HG02763 (cell line): ENCODE measurements at regions not wholly inside any gene's neighbourhood (a gene's known extent, or its start where the extent isn't known, plus 50 kb on each side); places are given as distances from the start of the nearest gene placed in this dataset.

ENCODE experiments used
- ATAC-seq: cut with Tn5 transposase; IDR thresholded peaks from one replicate; pipeline ENCODE4 v1.9.1; 2021; ENCODE audit warnings: mild to moderate bottlenecking, moderate library complexity; ENCODE audit not compliant: unreplicated experiment

DNA sequence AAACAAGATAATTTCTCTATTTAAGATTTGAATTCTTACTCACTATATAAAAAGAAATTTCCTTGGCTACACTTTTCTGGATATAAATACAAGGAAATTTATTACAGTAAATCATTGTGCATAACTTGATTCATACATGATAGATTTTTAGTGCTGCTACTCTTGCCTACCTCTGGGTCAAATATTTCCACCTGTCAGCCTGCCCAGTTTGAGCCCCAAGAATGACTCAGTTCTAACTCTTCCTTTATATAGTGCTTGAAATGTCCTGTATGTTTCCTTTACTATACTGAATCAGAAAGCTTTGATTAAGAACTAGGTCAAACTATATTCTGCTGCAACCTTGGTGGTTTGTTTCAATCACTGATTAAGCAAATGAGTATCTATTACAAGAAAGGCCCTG lies 147.4 kb upstream of the FTMT start:
- no peak for ATAC-seq

DNA sequence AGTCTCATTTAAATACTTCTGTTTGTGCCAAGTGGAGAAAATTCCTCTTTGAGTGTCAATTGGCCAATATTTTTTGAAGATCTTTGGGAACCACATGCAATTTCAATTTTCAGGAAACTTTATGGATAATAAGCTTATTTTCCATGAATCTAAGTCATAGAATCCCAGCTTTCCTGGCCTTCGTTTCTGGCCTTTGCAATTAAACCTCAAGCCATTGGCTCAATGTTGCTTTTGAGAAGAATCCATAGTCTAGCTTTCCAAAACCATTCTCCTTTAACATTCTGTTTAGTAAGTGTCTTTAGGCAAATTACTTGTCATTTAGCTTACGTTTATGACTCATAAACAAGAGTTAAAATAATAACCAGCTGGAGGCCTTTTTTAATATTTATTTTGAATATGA lies 145.0 kb upstream of the FTMT start:
- no peak for ATAC-seq

DNA sequence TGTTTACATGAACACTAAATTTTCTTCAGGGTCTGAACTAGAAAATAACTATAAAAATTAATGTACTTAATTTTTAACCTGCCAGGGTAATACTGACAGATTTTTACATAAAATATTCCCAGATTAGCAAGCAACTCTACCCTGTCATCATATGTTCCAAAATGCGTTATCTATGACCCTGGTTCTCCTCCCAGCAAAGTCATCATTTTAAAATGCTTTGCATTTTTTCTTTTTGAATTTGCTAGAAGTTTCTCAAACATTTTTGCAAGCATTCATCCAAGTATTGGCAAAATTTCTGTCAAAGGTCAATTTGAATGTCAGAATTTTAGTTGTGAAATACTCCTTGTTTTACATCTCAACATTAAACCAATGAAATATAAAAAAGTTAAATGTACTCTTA lies 144.5 kb upstream of the FTMT start:
- ATAC-seq, result no peak

DNA sequence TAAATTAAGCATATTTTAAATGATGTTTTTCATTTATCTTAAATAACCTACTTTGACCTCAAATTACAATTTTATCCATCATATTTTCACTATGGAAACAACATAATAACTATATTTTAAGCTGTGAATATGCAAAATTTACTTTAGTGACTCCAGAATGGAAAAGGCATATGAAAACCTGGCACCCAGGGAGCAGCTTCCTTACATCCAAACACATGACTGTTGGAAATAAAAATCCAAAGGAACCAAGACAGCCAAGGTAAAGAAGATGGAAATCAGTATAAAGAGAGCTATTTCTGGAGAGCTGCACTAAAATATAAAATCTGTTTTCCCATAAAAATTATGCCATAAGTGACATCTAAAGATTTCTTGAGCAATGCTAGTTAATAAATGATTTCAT lies 140.3 kb upstream of the FTMT start:
- no peak for ATAC-seq

DNA sequence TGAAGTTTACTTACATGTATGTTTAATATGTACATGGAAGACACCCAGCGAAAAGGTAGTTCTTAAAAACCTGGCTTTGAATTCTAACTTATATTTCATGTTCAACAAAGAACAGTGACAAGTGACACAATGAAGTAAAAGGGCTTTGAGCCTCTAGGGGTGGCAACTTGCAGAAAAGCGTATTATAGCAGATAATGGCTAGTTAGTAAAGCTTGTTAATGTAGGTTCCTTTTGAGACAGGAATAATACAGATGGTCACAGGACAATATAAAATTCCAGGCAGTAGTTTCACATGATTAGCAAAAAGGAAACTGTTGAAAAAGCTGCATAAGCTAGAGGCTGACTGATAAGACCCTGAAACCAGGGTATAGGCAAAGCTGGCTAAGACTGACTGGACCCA lies 132.4 kb upstream of the FTMT start:
- ATAC-seq, result no peak

DNA sequence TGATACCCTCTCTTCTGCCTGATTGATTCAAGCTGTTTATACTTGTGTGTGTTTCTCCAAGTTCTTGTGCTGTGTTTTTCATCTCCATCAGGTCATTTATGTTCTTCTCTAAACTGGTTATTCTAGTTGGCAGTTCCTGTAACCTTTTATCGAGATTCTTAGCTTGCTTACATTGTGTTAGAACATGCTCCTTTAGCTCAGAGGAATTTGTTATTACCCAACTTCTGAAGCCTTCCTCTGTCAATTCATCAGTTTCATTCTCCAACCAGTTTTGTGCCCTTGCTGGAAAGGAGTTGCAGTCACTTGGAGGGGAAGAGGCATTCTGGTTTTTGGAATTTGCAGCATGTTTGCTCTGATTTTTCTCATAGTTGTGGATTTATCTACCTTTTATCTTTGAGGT lies 126.2 kb upstream of the FTMT start:
- no peak for ATAC-seq

DNA sequence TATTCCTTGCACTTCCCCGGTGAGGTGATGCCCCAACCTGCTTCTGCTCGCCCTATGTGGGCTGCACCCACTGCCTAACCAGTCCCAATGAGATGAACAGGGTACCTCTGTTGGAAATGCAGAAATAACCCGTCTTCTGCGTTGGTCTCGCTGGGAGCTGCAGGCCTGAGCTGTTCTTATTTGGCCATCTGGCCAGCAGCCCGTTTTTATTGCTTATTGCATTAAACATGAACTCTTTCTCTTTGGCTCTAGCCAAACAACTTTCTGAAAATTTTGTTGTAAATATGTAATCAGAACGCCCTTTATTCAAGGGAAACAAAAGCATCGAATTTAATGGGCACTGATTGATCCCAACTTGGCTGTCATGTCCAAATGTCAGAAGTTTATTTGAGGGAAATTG lies 124.7 kb upstream of the FTMT start:
- no peak for ATAC-seq

DNA sequence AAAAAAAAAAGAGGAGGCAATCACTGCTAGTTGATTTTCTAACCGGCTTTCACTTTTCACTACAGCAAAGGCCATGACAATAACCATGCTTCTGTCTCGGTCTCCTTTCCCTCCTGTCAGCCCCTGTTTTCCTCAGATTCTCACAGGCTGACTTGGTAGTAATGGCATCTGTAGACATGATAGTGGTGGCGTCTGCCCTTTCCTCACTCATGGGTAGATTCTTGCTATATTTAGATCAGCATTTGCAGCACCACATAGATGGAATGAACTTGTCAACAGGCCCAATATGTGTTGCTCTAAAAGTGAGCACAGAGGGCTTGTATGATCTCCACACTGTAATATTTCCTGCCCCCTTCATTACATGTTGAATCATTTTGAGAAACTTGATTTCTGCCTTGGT lies 120.3 kb upstream of the FTMT start:
- no peak for ATAC-seq

DNA sequence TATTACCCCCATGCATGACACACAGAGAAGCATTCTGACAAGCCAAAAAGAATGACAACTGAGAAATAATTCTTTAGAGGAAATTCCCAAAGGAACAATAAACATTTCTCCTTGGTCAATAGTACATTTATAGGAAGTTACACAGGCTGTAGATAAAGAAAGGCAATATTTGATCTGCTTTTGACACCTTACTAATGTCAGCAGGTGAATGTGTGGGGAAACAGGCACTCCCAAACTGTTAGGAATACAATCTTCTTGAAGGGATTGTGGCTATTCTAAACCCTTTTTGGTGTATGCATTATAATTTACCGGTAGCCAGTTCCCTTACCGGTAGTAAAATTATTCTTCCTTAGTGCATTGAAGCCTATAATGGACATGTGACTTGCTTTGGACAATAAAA lies 116.1 kb upstream of the FTMT start:
- no peak for ATAC-seq

DNA sequence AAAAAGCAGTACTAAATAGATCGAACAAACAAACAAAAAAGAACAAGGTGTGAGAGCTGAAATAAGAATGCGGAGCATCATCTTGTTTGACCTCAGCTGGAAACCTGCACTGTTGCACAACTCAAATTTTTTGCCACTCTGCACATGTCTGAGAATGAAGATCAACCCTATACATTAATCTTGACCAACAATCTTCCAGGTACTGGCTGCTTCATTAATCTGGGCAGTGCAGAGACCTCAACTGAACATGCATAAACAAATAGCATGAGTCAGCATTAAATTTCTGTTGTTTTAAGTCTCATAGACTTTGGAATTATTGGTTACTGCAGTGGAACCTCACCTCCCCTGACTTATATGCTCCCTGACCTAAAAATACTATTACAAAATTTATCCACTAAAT lies 114.6 kb upstream of the FTMT start:
- no peak for ATAC-seq

DNA sequence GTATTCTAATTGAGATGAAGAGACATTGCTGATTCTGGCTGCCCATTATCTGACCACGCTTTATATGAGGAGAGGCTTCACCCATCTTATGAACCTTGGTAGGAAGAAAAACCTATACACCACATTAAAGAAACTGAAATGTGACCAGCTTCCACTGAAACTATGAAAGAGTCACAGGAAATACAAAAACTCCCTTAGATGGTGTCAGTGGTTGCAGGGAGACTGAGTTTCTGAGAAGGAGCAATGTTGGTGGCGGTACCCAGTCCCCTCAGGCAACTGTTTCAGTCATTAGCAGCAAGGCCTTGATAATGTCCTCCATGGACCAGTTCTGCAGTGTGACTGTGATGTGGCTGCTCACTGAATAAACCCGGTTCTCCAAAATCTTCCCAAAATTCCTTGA lies 110.5 kb upstream of the FTMT start:
- no peak for ATAC-seq

DNA sequence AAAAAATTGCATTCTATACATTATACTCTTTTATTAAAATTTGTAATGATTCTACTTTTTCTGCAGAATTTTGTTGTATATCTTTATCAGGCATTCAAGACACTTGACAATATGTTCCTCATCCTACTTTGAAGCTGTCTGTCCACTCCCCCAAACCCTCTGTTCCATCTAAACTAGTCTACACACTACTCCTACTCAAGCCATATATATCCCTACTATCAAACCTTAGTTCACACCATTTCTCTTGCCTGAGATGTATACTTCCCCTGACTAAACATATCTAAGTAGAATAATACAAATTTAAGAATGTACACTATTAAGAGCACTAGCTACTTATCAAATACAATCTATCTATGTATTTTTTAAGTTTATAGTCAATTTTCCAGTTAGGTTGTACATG lies 107.1 kb upstream of the FTMT start:
- ATAC-seq, result no peak

DNA sequence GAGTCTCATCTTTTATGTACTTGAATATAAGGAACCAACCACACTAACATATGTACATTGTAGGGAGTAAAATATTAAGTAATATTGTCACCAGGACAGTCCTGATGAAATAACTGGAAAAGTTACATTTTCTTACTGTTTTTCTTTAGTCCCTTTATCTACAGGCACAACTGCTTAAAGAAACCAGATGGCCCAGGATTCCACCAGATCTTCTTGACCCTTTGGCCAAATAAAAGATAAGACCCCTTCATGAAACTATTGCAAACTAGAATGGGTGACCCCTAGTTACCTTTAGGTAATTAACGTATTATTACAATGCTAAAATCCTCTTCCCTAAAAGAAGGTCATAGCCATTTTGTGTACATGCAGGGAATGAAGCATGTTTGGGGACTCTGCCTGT lies 106.3 kb upstream of the FTMT start:
- no peak for ATAC-seq

DNA sequence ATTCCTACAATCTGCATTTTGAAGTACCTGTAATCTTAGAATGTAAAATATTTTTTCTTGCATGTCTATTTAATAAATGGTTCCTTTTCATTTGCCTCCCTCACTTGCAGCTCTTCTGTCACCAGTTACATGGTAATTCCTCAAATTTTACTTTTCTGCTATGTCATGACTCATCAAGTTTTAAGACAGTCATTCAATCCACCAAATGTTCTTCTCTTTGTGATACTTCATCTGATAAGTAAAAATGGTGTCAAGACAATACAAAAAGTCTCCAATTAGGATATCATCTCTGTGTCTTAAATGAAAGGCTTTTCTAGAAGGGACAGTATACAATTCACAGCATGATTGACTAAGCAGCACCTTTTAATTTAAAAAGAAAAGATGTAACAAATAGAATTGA lies 104.9 kb upstream of the FTMT start:
- no peak for ATAC-seq

DNA sequence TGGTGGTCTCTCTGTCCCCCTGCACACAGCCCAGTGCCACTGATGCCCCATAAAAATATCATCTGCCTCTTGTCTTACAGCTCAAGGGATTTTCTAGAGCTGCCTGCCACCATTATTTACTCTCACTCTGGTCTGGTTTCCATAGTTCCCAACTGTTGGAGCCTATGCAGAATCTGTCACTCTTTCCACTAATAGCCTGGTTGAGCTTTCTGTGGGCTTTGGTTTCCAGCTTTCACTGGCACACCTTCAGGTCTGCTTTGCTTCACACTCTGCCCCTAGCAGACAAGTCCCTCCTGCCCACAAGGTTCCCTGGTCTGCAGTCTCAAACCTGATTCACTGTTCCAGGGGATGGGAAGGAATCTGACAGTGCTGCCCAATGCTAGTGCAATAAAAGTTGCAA lies 103.0 kb upstream of the FTMT start:
- ATAC-seq, result no peak

DNA sequence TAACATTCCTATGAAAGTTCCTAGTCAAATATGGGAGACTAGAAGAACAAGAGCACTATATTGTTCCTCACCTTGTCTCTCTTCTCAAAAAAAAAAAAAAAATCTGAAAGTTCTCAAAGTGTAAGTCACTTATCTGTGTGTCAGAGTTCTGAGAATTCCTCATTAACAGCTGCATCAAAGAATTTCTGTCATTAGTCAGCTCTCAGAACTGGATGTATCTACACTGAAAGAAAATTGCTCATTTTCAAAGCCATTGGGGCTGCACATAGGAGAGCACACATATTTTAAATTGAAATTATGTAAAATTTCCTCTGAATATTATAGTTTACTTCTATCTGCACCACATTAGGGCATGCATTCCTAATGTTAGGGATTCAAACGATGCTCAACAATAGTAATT lies 99.5 kb upstream of the FTMT start:
- no peak for ATAC-seq

DNA sequence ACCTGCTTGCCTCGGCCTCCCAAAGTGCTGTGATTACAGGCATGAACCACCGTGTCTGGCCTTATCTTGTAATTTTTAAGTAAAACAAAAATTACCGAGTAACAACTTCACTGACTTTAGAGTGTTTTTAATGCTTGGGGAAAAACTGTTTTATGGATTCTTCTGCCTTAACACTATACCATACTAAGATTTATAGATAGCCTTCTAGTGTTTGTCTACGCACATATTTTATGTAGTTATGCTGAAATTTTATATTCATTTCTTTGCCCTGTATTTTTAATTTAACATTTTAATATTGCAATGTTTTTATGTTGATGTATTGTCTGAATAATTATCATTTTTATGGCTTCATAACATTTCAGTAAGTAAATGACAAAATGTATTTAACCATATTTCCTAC lies 96.4 kb upstream of the FTMT start:
- ATAC-seq, result no peak

DNA sequence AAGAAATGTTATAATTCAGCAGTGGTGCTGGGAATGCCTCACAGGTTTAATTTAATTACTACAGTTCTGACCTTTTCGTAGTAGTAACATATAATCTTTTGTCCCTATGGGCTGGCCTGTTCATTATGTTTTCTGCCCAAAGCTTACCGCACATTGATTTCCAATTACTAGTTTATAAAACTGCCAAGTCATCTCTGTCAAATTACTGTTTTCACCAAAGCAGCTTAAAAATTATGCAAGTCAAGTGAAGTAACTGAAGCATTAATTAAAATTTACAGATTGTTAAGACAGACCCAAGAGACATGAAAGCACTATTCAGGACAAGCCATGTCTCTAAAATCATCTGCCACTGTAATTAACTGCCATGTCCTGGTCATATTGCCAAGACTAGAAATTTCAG lies 93.9 kb upstream of the FTMT start:
- ATAC-seq, result no peak

DNA sequence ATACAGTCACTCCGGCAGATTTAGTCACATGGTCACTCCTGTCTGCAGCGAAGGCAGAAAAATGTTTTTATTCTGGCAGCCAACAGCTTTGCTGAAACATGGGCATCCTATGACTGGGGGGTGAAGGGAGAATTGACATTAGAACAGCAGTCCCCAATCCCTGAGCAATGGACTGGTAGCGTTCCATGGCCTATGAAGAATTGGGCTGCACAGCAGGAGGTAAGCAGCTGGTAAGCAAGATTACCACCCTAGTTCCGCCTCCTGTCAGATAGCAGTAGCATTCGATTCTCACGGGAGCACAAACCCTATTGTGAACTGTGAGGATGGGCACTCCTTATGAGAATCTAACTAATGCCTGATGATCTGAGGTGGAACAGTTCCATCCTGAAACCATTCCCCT lies 93.1 kb upstream of the FTMT start:
- ATAC-seq, result no peak

DNA sequence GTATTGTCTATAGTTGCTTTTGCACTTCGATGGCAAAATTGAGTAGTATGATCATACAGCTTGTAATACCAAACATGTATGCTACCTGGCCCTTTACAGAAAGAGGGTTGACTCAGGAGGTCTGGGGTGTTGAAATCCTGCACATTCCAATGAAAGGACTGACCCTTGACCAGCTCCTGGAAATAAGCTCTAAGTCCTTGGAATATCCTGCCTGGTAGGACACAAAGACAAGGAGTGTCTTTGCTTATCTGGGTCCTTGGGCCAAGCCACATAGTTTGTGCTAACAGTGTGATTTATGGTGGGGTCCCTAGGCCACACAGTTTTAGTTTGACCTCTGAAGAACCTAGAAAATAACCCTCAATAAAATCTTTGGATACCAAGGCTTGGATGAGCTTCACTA lies 89.3 kb upstream of the FTMT start:
- no peak for ATAC-seq

DNA sequence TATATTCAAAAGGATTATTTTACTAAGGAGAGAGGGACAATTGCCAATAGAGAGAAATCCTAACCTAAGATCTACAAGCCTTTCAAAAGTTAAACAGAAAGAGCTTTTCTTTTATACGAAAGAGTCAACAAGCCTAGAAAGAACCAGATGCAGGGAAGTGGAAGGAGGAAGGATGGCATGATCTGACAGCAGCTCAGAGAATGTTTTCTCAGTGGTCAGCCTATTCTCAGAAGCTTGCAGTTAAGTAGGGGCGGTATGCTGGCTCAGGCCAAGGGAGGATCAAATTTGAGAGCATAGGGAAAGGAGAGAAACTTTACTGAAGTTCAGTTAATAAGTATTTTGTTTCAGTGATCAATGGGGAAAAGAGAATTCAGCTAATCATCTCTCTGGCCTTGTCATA lies 88.0 kb upstream of the FTMT start:
- ATAC-seq, result no peak

DNA sequence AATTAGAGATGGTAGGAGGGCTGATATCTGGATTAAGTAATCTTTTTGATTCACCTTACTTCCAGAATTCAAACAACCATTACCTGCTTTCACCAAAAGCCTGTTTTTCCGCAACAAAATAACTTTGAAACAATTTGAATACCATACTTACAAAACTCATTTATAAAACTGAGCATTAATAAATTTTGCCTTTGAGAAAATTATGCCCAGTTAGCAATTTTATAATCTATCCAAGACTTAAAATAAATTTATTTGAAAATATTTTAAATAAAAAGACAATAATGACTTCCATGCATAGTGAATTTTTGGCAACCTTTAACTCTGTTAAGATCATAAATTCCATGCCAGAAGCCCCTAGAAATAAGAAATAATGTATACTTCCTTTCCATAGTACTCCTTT lies 71.3 kb upstream of the FTMT start:
- no peak for ATAC-seq

DNA sequence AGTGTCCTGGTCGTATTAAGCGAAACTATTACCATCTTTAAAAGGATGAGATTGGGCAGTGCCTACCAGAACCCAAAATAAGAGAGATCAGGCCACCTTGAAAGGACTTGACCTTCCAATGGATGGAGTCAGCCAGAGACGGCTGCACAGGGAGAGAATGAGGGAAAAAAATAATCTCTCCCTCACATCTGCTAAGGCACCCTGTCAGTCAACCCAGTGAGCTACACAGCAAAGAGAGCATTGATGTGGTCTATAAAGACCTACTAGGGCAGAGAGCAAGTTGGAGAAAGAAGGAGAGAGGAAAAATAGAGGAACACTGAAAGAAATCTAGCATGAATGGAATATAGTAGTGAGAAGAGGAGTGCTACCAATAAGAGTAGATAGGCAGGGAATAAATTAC lies 68.0 kb upstream of the FTMT start:
- no peak for ATAC-seq

DNA sequence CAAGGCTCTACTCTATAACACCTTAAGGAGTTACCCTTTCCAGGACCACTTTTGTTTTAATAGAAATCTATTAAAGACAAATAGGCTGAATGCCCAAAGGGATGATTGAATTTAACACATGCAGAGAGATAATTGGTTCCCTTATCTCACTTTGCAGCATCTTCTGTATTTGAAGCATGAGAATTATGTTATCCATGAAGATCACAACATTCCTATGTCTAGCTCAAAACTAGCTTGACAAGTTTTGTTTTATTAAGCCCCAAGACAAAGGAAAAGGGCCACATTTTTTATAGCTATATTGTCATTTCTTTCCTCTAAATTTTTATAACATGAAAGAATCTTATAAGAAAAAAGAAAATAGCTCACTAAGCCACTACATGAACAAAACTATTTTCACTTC lies 57.9 kb upstream of the FTMT start:
- no peak for ATAC-seq
